SK-N-SH treated with all-trans-retinoic acid at 6 μM for 48 hours (cell line): ENCODE measurements at regions not wholly inside any gene's neighbourhood (a gene's known extent, or its start where the extent isn't known, plus 50 kb on each side); places are given as distances from the start of the nearest gene placed in this dataset.

Experiments
- ISL1 ChIP-seq: fragments of 250-450 bp; sonication (Bioruptor Pico); IDR thresholded peaks from 2 replicates; pipeline ENCODE4 v2.1.2; 2022; ENCODE audit warnings: mild to moderate bottlenecking, moderate library complexity
- POU6F1 ChIP-seq: fragments of 250-450 bp; sonication (Bioruptor Pico); IDR thresholded peaks from 2 replicates; pipeline ENCODE4 v1.8.0; 2021; ENCODE audit warnings: low read depth, mild to moderate bottlenecking, moderate library complexity, borderline replicate concordance
- SNAI2 ChIP-seq: fragments of 250-450 bp; sonication (Bioruptor Pico); IDR thresholded peaks from 2 replicates; pipeline ENCODE4 v1.5.0; 2020; ENCODE audit warnings: mild to moderate bottlenecking, moderate library complexity
- TCF4 ChIP-seq: fragments of 250-450 bp; sonication (Bioruptor Pico); IDR thresholded peaks from 2 replicates; pipeline ENCODE4 v1.8.0; 2021; ENCODE audit warnings: mild to moderate bottlenecking, moderate library complexity, borderline replicate concordance
- ZFP3 ChIP-seq: fragments of 250-450 bp; sonication (Bioruptor Pico); IDR thresholded peaks from 2 replicates; pipeline ENCODE4 v1.5.0; 2020; ENCODE audit warnings: mild to moderate bottlenecking, moderate library complexity
- ZNF565 ChIP-seq: fragments of 450-650 bp; formaldehyde crosslinking; conservative IDR thresholded peaks from 2 replicates; pipeline ENCODE4 v1.5.0; 2020; ENCODE audit warnings: low read depth, mild to moderate bottlenecking, moderate library complexity

GRCh38 chr4:14879683-14880082, 122.6 kb upstream of the CPEB2 start:
- TF ChIP-seq SNAI2 (CRISPR knock-in tag) (no peak), POU6F1 (CRISPR knock-in tag) (no peak), ZNF565 (no peak), TCF4 (CRISPR knock-in tag) (no peak), ZFP3 (no peak), ISL1 (no peak)
